ENCODE measurements at regions not wholly inside any gene's neighbourhood (a gene's known extent, or its start where the extent isn't known, plus 50 kb on each side); places are given as distances from the start of the nearest gene placed in this dataset.

- Histone ChIP-seq H3K9ac (ENCODE audit: low read depth, low read length) (no peak overlapping the region), H3K9me3 (ENCODE audit: control insufficient read depth, insufficient read depth, low read length) (no peaks in the 10 kb centered on the region), H3K36me3 (ENCODE audit: insufficient read depth, low read length) (no peaks in the 10 kb centered on the region), H3K4me1 (ENCODE audit: insufficient read depth, low read length) (peaks cover 17% of the 10 kb centered on the region)
These were observed 232.3 kb downstream of the HAUS1 start for GRCh38 chr18:46336278-46337111.

GRCh38 chr18:46337271-46337670 is 233.1 kb downstream of the HAUS1 start:
- no peaks in the 10 kb centered on the region for H3K9me3 ChIP-seq (ENCODE audit: control insufficient read depth, insufficient read depth, low read length)

GRCh38 chr18:46338205-46338604 is 234.0 kb downstream of the HAUS1 start:
- H3K36me3 ChIP-seq (ENCODE audit: insufficient read depth, low read length): no peaks in the 10 kb centered on the region
- peaks cover 17% of the 10 kb centered on the region for H3K4me1 ChIP-seq (ENCODE audit: insufficient read depth, low read length)
- H3K9me3 ChIP-seq (ENCODE audit: control insufficient read depth, insufficient read depth, low read length): no peaks in the 10 kb centered on the region
- H3K9ac ChIP-seq (ENCODE audit: low read depth, low read length): no peak overlapping the region

More at GRCh38 chr18:46337271-46337670, 233.1 kb downstream of the HAUS1 start:
- Histone ChIP-seq H3K9ac (ENCODE audit: low read depth, low read length) (no peak overlapping the region), H3K4me1 (ENCODE audit: insufficient read depth, low read length) (peaks cover 17% of the 10 kb centered on the region), H3K36me3 (ENCODE audit: insufficient read depth, low read length) (no peaks in the 10 kb centered on the region)

DNA sequence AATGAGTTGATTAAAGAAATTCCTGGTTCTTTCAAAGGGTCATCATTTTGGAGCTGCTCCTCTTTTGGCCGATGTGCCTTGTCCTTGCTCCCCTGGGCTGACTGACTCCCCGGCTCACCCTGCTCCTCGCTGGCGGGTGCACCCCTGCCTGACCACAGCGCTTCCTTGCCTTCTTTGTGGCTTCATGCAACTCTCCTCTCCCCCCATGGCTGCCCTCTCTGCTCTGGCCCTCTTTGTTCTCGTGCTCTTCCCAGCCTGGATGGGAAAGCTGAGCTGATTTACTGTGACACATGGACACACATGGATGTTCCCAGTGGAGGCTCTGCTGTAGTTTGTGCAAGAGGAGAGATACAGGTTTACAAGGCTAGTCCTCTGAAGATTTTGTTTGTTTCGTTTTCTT is 234.6 kb downstream of the HAUS1 start:
- no peaks in the 10 kb centered on the region for H3K36me3 ChIP-seq (ENCODE audit: insufficient read depth, low read length)
- no peak overlapping the region for H3K9ac ChIP-seq (ENCODE audit: low read depth, low read length)
- peaks cover 22% of the 10 kb centered on the region for H3K4me1 ChIP-seq (ENCODE audit: insufficient read depth, low read length)
- H3K9me3 ChIP-seq (ENCODE audit: control insufficient read depth, insufficient read depth, low read length): no peaks in the 10 kb centered on the region

DNA sequence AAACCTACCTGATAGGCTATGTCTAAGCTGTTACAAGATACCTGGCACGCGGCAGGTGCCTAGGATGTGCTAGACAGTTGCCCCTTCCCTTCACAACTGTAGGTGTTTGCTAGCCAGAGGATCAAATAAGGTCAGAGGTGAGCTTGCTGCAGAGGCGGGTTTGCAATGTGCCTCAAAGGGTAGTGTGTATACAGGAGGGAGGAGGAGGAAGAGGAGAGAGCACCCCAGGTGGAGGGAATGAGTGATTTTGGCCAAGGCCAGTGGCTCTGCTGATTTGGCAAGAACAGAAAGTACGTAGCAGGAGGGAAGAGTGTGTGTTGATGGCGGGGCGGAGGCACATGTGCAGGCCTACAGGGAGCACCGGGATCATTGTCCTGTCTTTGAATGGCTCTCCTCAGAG is 236.5 kb downstream of the HAUS1 start:
- no peaks in the 10 kb centered on the region for H3K36me3 ChIP-seq (ENCODE audit: insufficient read depth, low read length)
- no peak overlapping the region for H3K9ac ChIP-seq (ENCODE audit: low read depth, low read length)
- peaks cover 23% of the 10 kb centered on the region for H3K4me1 ChIP-seq (ENCODE audit: insufficient read depth, low read length)
- H3K9me3 ChIP-seq (ENCODE audit: control insufficient read depth, insufficient read depth, low read length): no peaks in the 10 kb centered on the region

DNA sequence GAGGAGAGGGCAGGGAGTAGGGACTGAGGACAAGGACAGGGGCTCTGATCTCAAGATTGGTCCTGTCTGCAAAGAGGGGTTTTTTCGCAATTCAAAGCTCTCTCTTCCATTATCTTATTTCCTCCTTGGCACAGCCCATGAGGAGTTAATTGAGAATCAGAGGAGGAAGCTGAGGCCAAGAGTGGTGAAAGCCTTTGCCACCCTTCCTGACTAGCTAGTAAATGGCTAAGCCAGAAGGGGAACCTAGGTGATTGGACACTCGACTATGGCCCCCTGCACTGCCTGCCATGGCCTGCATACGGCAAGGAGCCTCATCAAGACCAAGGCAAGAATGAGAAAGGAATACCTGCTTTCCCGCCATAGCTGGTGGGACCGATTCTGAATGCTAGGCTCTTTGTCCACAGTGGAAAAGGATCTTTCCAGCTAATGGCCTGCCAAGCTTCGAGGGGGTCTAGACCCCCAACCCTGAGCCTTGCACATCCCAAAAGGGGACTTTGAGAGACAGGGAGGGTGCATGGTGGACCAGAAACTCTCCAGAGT is 237.9 kb downstream of the HAUS1 start:
- H3K36me3 ChIP-seq (ENCODE audit: insufficient read depth, low read length): no peaks in the 10 kb centered on the region
- no peak overlapping the region for H3K9ac ChIP-seq (ENCODE audit: low read depth, low read length)
- no peaks in the 10 kb centered on the region for H3K9me3 ChIP-seq (ENCODE audit: control insufficient read depth, insufficient read depth, low read length)
- peaks cover 17% of the 10 kb centered on the region for H3K4me1 ChIP-seq (ENCODE audit: insufficient read depth, low read length)

GRCh38 chr18:46343456-46343855 is 239.3 kb downstream of the HAUS1 start:
- Histone ChIP-seq H3K36me3 (ENCODE audit: insufficient read depth, low read length) (no peaks in the 10 kb centered on the region), H3K9me3 (ENCODE audit: control insufficient read depth, insufficient read depth, low read length) (no peaks in the 10 kb centered on the region), H3K4me1 (ENCODE audit: insufficient read depth, low read length) (peaks cover 14% of the 10 kb centered on the region), H3K9ac (ENCODE audit: low read depth, low read length) (no peak overlapping the region)

GRCh38 chr18:46343931-46344372 is 239.8 kb downstream of the HAUS1 start:
- peaks cover 10% of the 10 kb centered on the region for H3K4me1 ChIP-seq (ENCODE audit: insufficient read depth, low read length)
- no peaks in the 10 kb centered on the region for H3K36me3 ChIP-seq (ENCODE audit: insufficient read depth, low read length)
- no peak overlapping the region for H3K9ac ChIP-seq (ENCODE audit: low read depth, low read length)
- H3K9me3 ChIP-seq (ENCODE audit: control insufficient read depth, insufficient read depth, low read length): no peaks in the 10 kb centered on the region

- Histone ChIP-seq H3K4me1 (ENCODE audit: insufficient read depth, low read length) (peaks cover 6% of the 10 kb centered on the region), H3K36me3 (ENCODE audit: insufficient read depth, low read length) (no peaks in the 10 kb centered on the region), H3K9me3 (ENCODE audit: control insufficient read depth, insufficient read depth, low read length) (no peaks in the 10 kb centered on the region), H3K9ac (ENCODE audit: low read depth, low read length) (no peak overlapping the region)
These were observed 240.4 kb downstream of the HAUS1 start for GRCh38 chr18:46344416-46345180.

DNA sequence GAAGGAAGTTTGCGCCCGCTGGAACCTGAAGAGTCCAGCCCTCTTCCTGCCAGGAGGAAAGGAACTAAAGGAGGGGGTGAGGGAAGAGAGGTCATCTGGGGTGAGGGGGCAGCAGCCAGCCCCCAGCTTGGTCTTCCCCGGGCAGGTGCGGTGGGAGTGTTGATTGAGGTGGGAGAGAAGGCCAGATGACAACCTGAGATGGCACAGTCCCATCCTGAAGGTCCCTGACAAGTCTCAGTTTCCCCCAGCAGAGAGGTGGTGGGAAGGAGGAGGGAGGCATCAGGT is 240.9 kb downstream of the HAUS1 start:
- H3K36me3 ChIP-seq (ENCODE audit: insufficient read depth, low read length): no peaks in the 10 kb centered on the region
- no peak overlapping the region for H3K9ac ChIP-seq (ENCODE audit: low read depth, low read length)
- H3K9me3 ChIP-seq (ENCODE audit: control insufficient read depth, insufficient read depth, low read length): no peaks in the 10 kb centered on the region
- H3K4me1 ChIP-seq (ENCODE audit: insufficient read depth, low read length): peaks cover 6% of the 10 kb centered on the region

GRCh38 chr18:46346213-46346612 is 242.0 kb downstream of the HAUS1 start:
- Histone ChIP-seq H3K9ac (ENCODE audit: low read depth, low read length) (no peak overlapping the region), H3K4me1 (ENCODE audit: insufficient read depth, low read length) (peaks cover 6% of the 10 kb centered on the region), H3K9me3 (ENCODE audit: control insufficient read depth, insufficient read depth, low read length) (no peaks in the 10 kb centered on the region), H3K36me3 (ENCODE audit: insufficient read depth, low read length) (no peaks in the 10 kb centered on the region)

- H3K4me1 ChIP-seq (ENCODE audit: insufficient read depth, low read length): peaks cover 6% of the 10 kb centered on the region
- H3K9ac ChIP-seq (ENCODE audit: low read depth, low read length): no peak overlapping the region
These were observed 242.9 kb downstream of the HAUS1 start for GRCh38 chr18:46346896-46347630.

DNA sequence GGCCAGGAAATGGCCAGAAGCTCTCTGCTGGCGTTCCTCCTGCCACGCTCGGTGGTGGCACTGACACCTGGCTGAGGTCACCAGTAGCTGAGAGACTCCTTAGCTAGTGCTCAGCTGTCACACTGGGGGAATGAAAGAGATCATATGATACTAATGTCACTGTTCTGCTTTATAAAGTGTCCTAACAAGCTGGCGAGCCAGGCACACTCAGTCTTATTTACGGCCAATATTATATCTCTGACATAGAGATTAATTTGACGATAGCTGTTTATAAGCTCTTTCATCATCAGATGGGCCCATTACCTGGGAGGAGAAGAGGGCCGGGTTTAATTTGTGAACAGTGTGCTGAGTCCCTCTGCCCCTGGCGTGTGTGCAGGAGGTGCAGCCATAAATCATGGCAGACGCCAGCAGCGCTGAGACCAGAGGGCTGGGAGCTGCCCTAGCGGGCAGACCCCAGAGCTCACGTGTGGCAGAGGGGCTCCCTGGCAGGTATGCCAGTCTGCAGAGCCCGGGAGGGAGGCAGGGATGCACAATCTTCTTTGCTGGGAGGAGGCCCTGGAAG is 246.5 kb downstream of the HAUS1 start:
- H3K9ac ChIP-seq (ENCODE audit: low read depth, low read length): no peak overlapping the region
- H3K36me3 ChIP-seq (ENCODE audit: insufficient read depth, low read length): no peaks in the 10 kb centered on the region

More at GRCh38 chr18:46346896-46347630, 242.9 kb downstream of the HAUS1 start:
- no peaks in the 10 kb centered on the region for H3K9me3 ChIP-seq (ENCODE audit: control insufficient read depth, insufficient read depth, low read length)
- H3K36me3 ChIP-seq (ENCODE audit: insufficient read depth, low read length): no peaks in the 10 kb centered on the region

More for the DNA sequence above, 246.5 kb downstream of the HAUS1 start:
- Histone ChIP-seq H3K4me1 (ENCODE audit: insufficient read depth, low read length) (no peaks in the 10 kb centered on the region), H3K9me3 (ENCODE audit: control insufficient read depth, insufficient read depth, low read length) (no peaks in the 10 kb centered on the region)

All from ES-I3 (cell line).